ENCODE measurements at regions not wholly inside any gene's neighbourhood (a gene's known extent, or its start where the extent isn't known, plus 50 kb on each side); places are given as distances from the start of the nearest gene placed in this dataset.

DNA sequence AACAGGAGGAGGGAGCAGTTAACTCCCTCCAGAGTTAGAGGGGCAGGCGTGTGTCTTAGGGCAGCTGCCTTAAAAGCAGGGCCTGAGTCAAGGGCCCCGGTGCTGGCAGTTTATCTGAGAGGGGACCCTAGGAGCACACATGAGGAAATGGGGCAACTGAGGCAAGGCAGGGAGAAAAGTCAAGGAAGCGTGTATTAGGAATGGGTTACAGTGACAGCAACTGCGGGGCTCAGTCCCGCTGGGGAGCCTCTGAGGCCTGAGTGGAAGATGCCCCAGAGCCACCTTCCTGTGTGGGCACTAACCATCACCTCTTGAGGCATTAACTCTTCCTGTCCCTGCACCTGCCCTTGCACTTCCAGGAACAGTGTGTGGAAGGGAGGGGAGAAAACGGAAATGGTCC lies 276.3 kb downstream of the MATN1 start:
- TF ChIP-seq, protein P1, sequence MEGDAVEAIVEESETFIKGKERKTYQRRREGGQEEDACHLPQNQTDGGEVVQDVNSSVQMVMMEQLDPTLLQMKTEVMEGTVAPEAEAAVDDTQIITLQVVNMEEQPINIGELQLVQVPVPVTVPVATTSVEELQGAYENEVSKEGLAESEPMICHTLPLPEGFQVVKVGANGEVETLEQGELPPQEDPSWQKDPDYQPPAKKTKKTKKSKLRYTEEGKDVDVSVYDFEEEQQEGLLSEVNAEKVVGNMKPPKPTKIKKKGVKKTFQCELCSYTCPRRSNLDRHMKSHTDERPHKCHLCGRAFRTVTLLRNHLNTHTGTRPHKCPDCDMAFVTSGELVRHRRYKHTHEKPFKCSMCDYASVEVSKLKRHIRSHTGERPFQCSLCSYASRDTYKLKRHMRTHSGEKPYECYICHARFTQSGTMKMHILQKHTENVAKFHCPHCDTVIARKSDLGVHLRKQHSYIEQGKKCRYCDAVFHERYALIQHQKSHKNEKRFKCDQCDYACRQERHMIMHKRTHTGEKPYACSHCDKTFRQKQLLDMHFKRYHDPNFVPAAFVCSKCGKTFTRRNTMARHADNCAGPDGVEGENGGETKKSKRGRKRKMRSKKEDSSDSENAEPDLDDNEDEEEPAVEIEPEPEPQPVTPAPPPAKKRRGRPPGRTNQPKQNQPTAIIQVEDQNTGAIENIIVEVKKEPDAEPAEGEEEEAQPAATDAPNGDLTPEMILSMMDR (IDR thresholded peaks at IDR 0.05), result no peak
- TF ChIP-seq EP300 (IDR thresholded peaks at IDR 0.05), result no peak
